ENCODE measurements at regions not wholly inside any gene's neighbourhood (a gene's known extent, or its start where the extent isn't known, plus 50 kb on each side); places are given as distances from the start of the nearest gene placed in this dataset.

GRCh38 chr7:22052674-22053365 is 107.1 kb upstream of the CDCA7L start:
- Mint-ChIP-seq H3K4me3 (no peak overlapping the region), H3K36me3 (ENCODE audit: low read depth) (no peaks in the 10 kb centered on the region), H3K4me1 (peaks cover 24% of the 10 kb centered on the region), H3K27ac (peak overlapping the region; percentile 6 to 52 (median 17)), H3K9me3 (no peaks in the 10 kb centered on the region), H3K27me3 (ENCODE audit: low read depth) (peaks cover 20% of the 10 kb centered on the region)
- TF ChIP-seq, protein P1, sequence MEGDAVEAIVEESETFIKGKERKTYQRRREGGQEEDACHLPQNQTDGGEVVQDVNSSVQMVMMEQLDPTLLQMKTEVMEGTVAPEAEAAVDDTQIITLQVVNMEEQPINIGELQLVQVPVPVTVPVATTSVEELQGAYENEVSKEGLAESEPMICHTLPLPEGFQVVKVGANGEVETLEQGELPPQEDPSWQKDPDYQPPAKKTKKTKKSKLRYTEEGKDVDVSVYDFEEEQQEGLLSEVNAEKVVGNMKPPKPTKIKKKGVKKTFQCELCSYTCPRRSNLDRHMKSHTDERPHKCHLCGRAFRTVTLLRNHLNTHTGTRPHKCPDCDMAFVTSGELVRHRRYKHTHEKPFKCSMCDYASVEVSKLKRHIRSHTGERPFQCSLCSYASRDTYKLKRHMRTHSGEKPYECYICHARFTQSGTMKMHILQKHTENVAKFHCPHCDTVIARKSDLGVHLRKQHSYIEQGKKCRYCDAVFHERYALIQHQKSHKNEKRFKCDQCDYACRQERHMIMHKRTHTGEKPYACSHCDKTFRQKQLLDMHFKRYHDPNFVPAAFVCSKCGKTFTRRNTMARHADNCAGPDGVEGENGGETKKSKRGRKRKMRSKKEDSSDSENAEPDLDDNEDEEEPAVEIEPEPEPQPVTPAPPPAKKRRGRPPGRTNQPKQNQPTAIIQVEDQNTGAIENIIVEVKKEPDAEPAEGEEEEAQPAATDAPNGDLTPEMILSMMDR (IDR thresholded peaks at IDR 0.05; ENCODE audit: unreplicated experiment in 3 of 3) = no peak

DNA sequence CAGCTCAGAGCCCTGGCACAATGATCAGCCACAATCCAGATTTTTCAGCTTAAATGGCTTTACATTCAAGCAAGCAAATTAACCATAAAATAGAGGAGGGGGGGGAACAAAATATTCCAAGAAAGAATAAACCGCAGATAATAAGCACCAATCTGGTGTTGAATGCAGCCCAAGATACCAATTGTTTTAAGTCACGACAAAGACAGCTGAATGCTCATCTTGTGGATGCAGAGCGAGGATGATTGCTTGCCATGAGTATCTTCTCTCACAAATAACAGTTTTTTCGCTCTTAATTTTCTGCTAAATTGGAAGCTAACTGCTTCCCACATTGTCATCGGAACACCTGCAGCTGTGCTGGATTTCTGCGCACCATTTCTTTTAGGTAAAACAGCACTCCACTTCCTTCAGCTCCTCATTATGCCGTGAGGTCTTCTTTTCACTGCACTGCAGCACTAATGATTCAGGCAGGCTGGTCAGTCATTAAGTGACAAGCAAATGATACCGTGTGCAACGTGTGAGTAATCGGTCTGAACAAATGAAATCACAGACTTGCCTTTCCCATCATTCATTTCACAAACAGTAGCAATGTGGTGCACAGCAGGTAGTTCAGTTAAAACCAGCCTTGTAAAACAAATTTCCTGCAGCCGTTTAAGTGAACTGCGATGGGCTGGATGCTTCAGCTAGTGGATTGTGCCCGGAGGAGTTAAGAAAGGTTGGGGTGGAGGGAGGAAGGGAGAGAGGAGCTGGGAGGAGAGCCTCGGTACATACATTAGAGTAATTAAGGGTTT is 106.4 kb upstream of the CDCA7L start:
- TF ChIP-seq, protein P1 (IDR thresholded peaks at IDR 0.05; ENCODE audit: unreplicated experiment in 3 of 3) = no peak
- Mint-ChIP-seq H3K27ac (peak overlapping the region; percentile 6 to 52 (median 17)), H3K4me1 (peaks cover 24% of the 10 kb centered on the region), H3K36me3 (ENCODE audit: low read depth) (no peaks in the 10 kb centered on the region), H3K27me3 (ENCODE audit: low read depth) (peaks cover 20% of the 10 kb centered on the region), H3K9me3 (no peaks in the 10 kb centered on the region), H3K4me3 (no peak overlapping the region)

GRCh38 chr7:22049766-22050500 is 104.2 kb upstream of the CDCA7L start:
- Mint-ChIP-seq H3K27me3 (ENCODE audit: low read depth) (peaks cover 16% of the 10 kb centered on the region), H3K4me1 (peaks cover 24% of the 10 kb centered on the region), H3K27ac (peak overlapping the region in 1 of 3 experiments; percentile 44), H3K4me3 (no peak overlapping the region), H3K9me3 (no peaks in the 10 kb centered on the region), H3K36me3 (ENCODE audit: low read depth) (no peaks in the 10 kb centered on the region)
- TF ChIP-seq, protein P1 (IDR thresholded peaks at IDR 0.05; ENCODE audit: unreplicated experiment in 3 of 3) = no peak

GRCh38 chr7:22043367-22043766 is 97.7 kb upstream of the CDCA7L start:
- Mint-ChIP-seq H3K36me3 (ENCODE audit: low read depth) (no peaks in the 10 kb centered on the region), H3K4me1 (no peaks in the 10 kb centered on the region), H3K27ac (no peak overlapping the region), H3K9me3 (peaks cover 12% of the 10 kb centered on the region), H3K4me3 (no peak overlapping the region), H3K27me3 (ENCODE audit: low read depth) (peaks cover 8% of the 10 kb centered on the region)
- TF ChIP-seq, protein P1 (IDR thresholded peaks at IDR 0.05; ENCODE audit: unreplicated experiment in 3 of 3) = no peak

GRCh38 chr7:22040923-22041595 is 95.4 kb upstream of the CDCA7L start:
- Mint-ChIP-seq H3K36me3 (ENCODE audit: low read depth) (no peaks in the 10 kb centered on the region), H3K4me1 (no peaks in the 10 kb centered on the region), H3K4me3 (no peak overlapping the region), H3K27ac (no peak overlapping the region), H3K27me3 (ENCODE audit: low read depth) (peaks cover 8% of the 10 kb centered on the region), H3K9me3 (peaks cover 12% of the 10 kb centered on the region)
- TF ChIP-seq, protein P1 (IDR thresholded peaks at IDR 0.05; ENCODE audit: unreplicated experiment in 3 of 3) = no peak
